ENCODE measurements at regions not wholly inside any gene's neighbourhood (a gene's known extent, or its start where the extent isn't known, plus 50 kb on each side); places are given as distances from the start of the nearest gene placed in this dataset.
A peak's percentile ranks its signal among the peaks of the same experiment; 100 is the strongest.

DNA sequence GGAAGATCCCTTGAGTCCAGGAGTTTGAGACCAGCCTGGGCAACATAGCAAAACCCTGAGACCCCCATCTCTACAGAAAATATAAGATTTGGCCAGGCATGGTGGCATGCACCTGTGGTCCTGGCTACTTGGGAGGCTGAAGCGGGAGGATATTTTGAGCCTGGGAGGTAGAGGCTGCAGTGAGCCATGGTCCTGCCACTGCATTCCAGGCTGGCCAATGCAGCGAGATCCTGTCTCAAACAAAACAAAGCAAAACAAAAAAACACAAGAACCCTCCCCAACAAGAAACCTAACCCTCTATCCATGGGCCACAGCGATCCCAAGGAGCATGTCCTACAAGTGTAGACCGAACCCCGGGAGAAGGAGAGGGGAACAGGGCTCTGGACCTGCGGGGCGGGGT, 133.3 kb downstream of the MGAT5B start:
- no peak for DNase-seq

DNA sequence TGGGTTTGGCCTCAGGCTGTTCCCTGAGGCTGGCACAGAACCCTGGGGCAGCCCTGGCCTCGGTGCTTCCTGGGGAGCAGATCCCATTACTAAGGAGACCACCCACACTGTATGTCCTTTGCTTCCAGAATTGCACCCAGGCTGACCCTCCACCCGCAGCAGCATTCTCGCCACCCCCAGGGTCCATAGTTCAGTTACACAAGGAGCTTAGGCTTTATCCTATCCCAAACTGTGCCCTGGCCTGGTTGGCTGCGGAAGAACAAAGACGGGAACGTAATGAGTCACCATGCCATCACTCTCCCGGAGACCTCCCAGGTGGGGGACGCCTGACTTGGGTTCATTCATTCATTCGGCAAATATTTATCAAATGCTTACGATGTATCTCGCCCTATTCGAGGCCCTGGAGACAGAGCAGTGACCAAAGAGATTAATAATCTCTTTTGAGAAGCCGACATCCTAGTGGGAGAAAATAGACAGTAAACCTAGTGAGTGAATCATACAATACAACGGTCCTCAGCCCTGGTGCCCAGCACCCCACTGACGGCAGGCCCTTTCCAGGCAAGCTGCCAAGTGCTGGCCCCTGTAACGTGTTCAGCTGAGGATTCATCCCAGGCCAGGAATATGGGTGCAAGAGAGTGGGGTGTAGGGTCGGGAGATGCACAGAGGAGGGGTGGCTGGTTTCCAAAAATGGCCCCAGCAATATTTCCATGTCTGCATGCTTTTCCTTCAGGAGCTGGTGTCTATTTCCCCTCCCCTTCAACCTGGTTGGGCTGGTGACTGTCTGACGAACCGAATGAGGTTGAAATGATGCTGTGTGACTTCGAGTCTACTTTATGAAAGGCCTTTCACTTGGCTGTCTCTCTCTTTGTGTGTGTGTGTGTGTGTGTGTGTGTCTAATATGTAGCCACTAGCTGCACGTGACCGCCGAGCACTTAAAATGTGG, 134.2 kb downstream of the MGAT5B start:
- DNase-seq, result no peak

DNA sequence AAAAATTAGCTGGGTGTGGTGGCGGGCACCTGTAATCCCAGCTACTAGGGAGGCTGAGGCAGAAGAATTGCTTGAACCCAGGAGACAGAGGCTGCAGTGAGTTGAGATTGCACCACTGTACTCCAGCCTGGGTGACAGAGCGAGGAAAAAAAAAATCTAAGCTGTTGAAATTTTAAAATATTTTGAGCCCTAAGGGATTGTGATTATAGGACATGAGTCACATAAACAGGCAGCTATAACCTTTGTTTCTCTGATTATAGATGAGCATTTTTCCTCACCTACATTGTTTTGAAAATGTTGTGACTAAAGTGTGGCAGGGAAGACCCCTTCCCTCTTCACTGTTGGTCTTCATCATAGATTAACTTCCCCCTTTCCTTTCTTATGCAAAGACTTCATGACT, 135.5 kb downstream of the MGAT5B start:
- no peak for DNase-seq

DNA sequence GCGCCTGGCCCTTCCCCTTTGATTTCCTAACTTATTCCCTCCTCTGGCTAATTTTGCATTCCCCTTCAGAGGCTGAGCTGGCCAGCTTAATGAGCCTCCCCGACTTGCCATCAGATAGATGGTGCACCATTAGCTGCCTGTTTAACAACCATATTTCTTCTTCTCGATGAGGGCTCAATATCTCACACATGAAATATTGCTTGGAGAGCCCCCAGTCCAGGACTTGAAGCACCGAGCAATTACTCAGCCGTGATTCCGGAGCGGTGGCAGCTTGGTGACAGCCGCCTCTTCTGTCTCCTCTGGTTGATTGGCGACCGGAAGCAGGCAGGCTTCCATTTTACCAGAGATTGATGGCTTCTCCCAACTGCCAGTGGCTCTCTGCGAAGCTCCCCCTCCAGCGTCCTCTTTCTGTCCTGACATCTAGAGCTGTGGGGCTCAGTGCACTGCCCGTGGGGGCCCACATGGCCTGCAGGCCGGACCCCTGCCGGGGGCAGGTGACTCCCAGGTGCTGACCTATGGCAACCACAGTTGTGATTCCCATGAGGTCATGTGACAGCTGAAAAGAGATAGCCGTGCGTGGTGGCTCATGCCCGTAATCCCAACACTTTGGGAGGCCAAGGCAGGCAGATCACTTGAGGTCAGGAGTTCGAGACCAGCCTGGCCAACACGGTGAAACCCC, 133.7 kb upstream of the SEC14L1 start:
- no peak for DNase-seq

DNA sequence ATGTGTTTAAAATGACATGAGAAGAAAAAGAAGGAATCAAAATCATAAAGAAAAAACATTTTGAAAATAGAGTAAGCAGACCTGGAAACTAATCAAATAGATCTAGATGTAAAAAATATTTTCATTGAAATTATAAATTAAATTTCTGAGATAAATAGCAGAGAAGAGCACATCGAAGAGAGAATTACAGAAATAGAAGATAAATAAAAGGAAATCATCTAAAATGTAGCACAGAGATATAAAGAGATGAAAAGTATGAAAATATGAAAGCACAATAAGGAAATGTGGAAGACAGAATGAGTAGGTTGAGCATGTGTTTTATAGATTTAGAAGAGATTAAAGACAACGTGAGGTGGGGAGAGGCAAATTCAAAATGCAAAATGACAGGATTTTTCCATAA, 130.9 kb upstream of the SEC14L1 start:
- no peak for DNase-seq

DNA sequence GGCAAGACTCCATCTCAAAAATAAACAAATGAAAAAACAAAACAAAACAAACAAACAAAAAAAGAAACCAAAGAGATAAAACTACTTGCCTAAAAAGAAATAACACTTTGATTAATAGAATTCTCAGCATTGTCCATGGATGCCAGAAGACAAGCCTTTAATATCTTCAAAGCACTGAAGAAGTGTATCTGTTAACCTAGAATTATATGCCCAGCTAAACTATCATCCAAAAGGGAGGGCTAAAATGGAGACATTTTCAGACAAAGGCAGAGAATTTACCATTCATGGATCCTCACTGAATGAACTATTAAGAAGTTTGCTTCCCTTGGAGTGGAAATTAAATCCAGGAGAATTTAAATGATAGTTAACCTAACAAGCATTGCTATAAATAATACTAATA, 130.1 kb upstream of the SEC14L1 start:
- DNase-seq, result no peak

DNA sequence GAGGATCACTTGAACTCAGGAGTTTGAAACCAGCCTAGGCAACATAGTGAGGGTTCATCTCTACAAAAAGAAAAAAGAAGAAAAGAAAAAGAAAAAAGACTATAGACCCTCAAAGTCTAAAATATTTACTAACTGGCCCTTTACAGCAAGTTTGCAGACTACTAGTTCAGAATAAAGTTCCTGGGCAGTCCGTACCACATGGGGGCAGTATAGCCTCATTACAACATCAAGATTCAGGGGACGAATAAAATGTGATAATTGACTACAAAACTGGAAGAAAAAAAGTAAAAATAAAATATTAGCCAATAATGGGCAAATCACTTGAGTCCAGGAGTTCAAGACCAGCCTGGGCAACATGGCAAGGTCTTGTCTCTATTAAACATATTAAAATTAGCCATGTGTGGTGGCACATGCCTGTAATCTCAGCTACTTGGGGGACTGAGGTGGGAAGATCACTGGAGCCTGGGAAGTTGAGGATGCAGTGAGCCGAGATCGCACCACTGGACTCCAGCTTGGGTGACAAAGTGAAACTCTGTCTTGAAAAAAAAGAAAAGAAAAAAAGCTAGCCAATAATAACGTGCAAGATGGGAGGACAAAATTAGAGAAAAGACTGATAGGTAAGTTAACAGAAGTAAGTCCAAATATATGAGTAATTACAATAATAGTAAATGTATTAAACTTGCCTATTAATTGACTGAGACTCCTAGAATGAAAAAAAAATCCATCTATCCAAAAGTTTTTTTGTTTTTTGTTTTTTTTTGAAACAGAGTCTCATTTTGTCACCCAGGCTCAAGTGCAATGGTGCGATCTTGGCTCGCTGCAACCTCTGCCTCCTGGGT, 129.4 kb upstream of the SEC14L1 start:
- DNase-seq, result peak; percentile 63

DNA sequence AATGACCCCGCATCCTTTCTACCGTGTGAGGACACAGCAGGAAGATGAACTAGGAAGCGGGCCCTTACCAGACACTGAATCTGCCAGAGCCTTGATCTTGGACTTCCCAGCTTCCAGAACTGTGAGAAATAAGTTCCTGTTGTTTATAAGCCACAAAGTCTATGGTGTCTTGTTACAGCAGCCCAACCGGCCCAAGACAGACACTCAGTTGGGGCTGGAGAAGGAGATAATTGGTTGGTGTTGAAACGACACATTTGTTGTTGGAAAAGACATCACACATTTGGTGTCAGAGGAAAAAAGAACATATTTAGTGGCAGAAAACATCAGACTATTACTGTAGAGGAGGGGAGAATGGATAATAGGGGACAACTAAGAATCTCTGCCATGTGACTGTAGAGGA, 122.3 kb upstream of the SEC14L1 start:
- no peak for DNase-seq

DNA sequence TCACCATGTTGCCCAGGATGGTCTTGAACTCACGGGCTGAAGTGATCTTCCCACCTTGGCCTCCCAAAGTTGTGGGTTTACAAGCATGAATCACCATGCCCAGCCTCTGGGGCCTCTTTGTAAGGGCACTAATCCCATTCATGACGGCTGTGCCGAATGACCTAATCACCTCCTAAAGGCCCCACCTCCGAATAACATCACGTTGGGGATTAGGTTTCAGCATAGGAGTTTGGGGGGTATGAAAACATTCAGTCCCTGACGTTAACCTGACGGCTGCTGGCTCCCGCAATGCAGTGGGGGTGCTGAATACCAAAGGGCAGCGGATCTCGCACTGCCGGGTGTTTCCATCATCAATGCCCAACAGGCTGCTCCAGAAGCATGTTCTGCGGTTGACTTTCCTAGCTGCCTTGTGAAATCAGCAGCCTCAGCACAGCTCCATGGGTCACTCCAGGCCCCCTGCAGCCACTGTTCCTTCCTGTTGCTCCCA, 120.8 kb upstream of the SEC14L1 start:
- peak; percentile 75 for DNase-seq

DNA sequence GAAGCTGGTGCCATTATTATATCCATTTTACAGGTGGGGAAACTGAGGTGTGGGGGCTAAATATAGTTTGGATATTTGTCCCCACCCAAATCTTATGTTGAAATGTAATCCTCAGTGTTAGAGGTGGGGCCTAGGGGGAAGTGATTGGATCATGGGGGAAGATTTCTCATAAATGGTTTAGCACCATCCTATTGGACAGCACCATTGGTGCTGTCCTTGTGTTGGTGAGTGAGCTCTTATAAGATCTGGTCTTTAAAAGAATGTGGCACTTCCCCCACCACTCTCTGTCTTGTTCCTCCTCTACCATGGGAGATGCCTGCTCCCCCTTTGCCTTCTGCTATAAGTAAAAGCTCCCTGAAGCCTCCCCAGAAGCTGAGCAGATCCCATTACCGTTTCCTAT, 119.8 kb upstream of the SEC14L1 start:
- DNase-seq, result peak; percentile 60

DNA sequence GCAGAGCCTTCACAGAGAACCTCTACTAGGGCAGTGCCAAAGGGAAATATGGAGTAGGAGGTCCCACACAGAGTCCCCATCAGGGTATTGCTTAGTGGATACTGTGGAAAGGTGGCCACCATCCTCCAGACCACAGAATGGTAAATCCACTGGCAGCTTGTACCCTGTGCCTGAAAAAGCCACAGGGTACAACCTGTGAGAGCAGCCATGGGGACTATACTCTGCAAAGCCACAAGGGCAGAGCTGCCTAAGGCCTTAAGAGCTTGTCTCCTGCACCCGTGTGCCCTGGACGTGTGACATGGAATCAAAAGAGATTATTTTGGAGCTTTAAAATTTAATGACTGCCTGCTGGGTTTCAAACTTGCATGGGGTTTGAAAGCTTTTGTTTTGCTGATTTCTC, 118.0 kb upstream of the SEC14L1 start:
- DNase-seq, result no peak

DNA sequence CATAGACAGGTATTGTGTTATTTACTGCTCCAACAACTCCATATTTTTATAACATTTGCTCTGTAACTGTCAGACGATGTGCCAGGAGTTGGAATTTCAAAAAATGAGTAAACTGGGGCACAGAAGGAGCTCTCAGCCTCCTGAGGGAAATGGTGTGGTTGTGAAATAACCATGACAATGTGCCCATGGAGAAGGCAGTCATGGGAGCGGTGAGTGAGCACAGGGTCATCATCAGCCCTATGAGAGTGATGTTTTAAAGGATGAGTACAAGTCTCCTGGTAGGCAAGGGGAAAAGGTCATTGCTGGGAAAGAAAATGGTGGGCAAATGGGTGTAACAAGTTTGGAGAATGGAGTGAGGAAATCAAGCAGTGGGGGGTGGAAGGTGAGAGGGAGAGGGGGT, 115.0 kb upstream of the SEC14L1 start:
- no peak for DNase-seq

DNA sequence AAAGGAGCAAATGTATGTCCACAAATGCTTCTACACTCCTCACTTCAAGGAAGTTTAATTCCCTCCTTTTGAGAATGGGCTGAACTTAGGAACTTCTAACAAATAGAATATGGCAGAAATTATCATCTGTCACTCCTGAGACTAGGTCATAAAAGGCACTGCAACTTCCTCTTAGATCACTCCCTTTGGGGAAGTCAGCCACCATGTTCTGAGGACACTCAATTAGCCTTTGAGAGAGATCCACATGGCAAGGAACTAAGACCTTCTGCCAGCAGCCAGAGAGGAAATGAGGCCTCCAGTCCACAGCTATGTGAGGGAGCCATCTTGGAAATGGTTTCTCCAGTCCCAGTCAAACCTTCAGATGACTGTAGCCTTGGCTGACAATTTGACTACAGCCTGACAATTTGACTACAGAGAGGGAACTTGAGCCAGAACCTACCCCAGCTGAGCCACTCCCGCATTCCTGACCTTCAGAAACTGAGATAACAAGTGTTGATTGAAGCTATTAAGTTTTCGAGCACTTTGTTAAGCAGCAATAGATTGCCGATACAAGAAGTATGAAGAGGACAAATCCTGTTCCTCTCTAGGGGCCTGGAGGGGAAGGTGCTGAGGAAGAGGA, 113.4 kb upstream of the SEC14L1 start:
- no peak for DNase-seq

DNA sequence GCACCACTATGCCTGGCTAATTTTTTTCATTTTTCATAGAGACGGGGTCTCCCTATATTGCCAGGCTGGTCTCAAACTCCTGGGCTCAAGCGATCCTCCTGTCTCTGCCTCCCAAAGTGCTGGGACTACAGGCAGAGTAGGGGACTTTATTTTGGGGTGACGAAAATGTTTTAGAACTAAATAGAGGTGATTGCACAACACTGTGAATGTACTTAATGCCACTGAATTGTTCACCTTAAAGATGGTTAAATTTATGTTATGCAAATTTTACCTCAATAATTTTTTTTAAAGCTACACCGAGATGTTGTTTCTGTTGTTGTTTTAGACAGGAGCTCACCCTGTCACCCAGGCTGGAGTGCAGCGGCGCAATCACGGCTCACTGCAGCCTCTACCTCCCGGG, 111.9 kb upstream of the SEC14L1 start:
- DNase-seq, result no peak

DNA sequence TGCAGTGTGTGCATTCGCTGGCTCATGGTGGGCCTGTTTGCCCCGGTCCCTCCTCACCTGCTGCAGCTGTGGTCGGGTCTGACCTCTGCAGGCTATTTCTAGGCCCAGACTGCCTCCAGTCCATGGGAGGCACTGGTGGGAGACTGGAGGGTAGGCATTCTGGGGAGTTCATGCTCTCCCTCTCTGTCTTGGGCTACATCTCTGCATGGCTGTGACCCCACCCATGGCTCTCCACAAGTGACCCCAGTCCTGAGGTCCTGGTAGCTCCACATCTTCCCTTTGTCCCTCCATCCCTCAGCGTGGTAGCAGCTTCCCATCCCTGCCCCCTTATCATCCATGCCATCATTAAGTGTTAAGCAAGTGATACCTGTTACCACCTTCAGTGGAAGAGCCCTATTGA, 107.8 kb upstream of the SEC14L1 start:
- no peak for DNase-seq

DNA sequence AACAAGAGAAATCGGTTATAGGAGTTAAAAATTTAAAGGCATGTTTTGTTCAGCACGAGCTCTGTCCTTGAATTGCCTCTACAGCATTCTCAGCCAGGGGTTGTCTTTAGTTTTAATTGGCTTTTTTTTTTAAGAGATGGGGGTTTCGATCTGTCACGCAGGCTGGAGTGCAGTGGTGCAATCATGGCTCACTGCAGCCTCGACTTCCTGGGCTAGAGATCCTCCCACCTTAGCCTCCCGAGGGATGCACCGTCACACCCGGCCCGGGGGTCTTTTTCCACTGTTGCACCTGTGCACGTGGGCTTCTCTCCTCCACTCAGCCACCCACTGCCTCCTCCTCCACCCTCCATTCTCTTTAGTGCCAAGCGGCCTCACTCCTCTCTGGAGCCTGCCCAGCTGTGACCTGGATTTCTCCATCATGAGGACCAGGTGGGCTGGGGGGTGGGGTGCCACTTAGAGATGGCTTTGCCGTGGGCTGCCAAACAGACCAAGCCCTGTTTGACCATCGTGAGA, 106.8 kb upstream of the SEC14L1 start:
- DNase-seq, result no peak

DNA sequence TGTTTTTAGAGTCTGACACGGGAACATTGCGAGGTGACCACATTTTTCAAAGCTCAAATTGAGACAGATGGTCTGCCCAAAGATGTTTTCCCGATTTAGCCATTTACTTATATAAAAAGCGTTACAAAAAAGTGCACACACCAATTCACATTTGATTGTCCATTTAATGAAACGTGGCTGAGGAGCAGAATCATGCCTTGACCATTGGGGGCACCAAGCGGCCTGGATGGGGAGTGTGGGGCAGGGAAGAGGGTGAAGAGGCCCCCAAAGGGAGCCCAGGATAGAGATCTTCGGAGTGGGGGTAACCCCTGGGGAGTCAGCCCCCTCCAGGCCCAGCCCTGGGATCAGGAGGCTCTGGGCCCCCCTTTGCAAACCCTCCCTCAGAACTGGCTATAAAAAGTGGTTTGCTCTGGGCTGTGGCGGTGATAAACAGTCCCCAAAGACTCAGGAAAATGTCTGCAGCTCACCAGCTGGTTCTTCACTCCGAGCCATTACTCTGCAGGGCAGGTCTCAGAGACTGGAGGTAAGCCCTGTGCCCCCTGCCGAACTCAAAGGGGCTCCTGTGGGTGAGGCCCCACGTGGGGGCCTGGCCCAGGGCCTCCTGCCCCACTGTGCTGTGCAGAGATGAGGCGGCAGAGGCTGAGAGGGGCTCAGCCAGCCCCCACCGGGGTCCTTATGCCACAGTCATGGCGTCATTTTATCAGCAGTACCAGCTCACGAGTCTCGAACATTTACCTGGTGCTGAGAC, 105.9 kb upstream of the SEC14L1 start:
- no peak for DNase-seq

DNA sequence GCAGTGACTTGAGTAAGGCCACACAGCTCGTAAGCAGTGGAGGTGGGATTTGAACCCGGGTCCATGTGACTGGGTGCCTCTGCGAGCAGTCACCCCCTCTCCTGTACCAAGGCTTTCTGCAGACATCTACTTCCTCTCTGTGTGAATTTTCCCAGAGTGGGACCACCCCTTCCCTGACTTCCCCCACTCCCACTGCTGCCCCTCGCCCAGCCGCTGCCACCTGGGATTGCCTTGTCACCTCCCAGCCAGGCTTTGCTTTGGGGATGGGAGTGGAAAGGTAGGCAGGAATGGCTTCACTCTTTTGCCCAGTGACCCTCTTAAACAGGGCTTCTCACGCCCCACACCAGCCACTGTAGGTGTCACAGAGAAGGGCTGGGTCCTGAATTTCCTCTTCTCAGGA, 105.2 kb upstream of the SEC14L1 start:
- no peak for DNase-seq

DNA sequence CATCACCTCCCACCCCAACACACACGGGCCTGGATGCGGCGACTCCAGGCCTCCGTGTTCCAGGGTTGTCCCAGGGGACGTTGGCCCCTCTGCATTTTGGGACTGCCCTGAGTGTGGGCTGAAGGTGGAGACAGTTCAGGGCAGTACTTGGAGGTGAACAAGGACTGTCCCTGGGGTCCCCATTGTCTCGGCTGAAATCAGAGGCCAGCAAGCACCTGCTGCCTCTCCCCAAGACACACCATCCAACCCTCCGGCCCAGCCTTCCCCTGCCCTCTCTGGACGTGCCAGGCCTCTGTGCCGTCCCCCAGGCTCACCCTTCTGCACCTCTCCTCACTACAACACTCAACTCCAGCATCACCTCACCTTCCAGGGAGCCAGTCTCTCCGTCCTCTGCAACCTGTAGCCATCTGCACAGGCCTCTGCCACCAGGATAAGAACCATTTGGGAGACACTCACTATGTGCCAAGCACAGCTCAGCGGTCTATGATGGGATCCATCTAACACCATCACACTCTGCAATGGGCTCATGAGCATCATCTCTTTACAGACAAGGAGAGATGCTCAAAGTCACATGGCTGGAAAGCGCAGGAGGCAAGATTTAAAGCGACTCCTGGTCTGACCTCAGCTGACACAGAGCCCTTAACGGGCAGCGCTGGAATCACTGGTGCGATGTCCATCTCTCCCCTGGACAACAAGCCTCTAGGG, 104.5 kb upstream of the SEC14L1 start:
- DNase-seq, result no peak

DNA sequence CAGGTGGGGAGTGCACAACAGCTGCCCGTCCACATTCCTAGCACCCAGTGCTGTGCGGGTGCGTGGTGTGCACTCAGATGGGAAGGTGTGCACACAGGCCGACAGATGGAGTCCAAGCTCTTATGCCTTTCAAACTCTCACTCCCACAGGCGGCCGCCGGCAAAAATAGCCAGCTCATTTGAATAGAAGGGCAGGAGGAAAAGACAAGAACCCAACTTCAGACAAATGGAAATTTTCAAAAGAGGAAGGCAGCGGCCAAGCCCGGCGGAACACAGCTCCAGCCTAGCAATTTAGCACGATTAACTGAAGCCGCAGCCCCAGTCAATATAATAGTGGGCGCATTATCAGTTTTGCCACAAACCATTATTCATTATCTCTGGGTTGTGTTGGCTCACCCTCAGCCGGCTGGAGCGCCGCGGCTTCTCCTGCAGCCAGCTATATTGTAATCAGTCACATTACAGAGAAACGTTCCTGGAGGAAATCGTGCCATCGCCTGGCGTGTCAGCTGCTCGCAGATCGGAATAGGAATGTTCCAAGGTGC, 103.9 kb upstream of the SEC14L1 start:
- peak; percentile 65 for DNase-seq

DNA sequence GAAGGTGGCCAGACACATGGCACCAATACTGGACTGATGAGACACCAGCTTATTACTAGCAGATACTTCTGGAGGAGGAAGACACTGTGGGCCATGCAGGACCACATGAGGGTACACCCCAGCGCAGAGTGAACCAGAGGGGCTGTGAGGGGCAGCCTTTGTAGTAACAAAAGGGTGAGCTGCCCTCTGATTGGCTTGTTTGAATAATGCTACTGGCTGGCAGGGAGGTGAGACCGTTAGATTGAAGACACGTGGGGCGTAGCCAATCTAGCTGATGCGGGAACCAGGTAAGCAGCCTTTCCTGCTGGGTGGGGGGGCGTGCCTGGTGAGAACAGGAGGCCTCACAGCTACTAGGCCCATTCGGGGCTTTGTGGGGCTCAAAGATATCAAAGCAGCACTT, 102.8 kb upstream of the SEC14L1 start:
- no peak for DNase-seq
